Amygdala (tissue), 56 donors: ENCODE measurements at regions not wholly inside any gene's neighbourhood (a gene's known extent, or its start where the extent isn't known, plus 50 kb on each side); places are given as distances from the start of the nearest gene placed in this dataset.
"Not testable (repeated sequence)": the region's sequence is repeated elsewhere in the genome, so short reads cannot be mapped to it uniquely, and the experiment has no call there.

ENCODE experiments used
- DNase-seq, 56 donors: peaks; one replicate each; lab custom pipeline; 2025; lab: John Stamatoyannopoulos, UW

DNA sequence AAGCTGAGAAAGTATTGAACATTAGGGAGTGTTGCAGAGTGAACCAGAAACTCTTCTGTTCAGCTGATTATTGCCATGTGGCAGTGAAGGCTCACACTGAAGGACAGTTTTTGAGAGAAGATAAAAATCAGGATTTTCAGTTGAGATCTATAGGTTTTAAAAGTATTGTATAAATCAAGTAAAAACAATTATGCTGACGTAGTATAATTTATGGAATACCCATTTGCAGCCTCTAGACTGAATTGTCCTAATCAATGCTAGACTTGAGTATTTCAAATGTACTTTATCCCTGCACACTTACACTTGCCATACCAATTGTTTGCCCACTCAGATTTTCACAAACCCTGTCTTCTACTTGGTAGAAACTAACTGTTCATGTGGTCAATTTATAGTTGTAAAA lies 245.8 kb downstream of the FRK start:
- no peak for DNase-seq

DNA sequence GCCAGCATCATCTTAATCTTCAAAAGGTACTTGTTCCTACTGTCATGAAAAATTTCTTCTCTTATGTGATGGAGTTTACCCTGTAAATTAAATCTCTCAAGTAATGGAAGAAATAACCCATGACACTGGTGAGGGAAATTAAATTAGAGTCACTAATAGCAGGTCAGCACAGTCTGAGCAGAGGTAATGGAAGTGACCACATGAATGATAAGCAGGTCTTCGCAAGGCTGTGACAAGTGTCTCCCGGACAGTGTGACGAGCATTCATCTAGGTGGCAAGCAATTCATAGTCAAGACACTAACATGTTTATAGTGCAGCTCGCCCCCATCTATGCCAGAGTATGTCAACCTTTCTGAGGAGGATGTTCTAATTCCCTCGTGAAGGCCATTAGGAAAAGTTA lies 249.2 kb downstream of the FRK start:
- no peak for DNase-seq

DNA sequence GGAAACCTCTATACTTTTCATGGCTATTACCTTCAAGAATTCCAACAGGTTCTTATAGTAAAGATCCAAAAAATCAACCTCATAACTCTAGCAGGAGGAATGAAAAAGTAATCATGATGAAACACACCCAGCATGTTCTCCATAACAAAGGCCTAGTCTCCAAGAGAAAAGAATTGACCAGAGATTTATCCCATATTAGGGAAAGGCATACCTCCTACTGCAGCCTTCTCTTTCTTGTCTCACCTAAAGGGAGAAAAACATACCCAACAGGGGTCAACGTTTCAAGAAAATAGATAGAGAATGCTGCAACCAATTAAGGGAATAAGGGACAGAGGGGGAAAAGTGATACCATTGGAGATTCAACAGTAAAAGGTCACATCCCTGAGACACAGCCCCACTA lies 262.5 kb downstream of the FRK start:
- no peak for DNase-seq

DNA sequence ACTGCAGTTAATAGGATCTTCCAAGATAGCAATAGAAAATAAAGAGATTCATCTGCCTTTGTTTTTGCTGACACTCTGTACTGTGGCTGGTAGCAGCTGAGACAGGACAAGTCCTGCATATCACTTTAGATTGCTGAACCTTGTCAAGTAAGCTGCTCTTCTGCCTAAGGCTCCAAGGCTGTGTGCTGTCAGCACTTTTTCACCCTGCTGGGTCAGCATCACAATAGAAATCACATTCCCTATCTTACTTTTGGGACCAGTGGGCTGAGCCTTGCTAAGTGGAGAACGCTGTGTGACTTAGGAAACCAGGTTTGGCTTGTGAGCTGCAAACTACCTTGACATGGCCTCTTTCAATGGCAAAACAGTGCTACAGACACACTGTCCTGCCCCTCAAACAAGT lies 263.9 kb downstream of the FRK start:
- DNase-seq: no peak

DNA sequence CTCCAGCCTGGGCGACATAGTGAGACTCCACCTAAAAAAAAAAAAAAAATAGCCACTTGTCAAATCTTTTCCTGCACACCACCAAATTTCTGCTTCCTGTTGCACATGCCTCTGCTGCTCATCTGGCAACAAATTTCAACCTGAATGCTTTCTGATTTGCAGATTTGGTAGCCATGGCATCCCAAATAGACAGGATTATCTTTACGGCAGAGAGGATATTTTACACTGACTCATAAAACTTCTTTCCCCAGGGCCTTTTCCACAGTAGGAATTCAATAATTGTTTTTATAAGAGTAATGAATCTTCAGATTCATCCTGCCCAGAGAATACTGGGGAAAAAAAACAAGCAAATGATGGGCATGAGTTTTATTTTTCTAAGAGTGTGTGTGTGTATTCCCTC lies 264.6 kb downstream of the FRK start:
- DNase-seq: no peak

DNA sequence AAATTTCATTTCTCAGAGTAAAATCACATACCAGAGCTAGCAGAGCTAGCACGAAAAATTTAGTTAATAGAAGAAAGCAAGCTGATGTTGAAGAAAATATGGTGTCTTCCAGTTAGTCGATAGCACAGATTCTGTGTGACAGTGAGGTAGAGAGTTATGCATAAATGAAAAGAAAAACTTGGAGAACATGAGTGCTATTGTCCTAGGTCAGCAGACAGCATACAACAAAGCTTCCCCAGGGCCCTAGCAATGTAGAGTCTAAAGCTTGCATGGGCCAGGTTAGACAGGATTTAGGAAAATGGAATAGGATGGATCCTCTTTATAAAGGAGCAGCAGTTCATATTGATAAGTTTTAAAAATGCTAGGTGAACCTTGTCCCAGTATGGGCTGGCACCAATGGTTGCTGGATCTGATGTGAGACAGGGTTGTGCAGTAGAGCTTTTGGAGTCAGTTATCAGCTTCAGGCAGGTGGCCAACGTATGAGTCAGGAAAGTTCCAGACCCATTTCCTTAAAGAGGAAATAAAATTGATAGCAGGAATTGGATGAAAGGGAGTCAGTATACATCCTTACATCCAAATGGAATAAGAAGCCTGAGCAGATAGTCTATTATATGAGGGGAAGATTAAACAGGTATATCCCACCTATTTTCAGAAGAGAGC lies 277.2 kb downstream of the FRK start:
- no peak for DNase-seq

DNA sequence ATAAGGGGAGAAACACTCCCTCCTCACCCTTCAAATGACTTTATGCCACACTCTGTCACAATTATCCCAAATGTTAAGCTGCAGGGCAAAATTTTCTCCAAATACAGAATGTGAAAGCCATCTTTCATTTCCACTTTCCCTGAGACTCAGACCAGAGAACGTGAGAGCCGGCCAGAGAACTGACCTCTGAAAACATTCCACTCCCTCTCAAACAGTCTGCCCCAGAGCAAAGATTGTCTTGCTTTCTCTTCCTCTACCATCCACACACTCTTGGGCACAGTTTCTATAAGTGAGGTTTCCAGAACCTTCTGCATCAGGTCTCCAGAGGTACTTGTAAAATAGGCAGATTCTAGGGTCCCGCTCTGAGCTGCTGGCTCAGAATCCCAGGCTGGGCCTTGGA lies 278.1 kb downstream of the FRK start:
- no peak for DNase-seq

DNA sequence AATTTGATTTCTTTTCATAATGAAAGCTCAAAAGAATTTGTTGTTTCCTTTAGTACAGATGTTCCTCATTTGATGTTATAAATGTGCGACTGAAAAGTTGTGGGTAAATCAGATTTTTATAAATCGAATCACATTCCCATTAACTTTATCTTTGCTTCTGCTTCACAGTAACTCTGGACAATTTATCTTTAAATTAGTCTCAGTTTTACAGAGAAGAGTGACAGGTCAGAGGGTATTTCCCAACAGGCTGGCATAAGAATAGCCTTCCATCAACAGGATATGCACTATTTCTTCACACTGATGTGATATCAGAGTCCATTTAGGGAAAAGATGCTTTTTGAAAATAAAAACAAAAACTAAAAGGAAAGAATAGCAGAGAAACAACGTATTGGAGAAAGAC lies 286.9 kb downstream of the FRK start:
- DNase-seq: no peak

DNA sequence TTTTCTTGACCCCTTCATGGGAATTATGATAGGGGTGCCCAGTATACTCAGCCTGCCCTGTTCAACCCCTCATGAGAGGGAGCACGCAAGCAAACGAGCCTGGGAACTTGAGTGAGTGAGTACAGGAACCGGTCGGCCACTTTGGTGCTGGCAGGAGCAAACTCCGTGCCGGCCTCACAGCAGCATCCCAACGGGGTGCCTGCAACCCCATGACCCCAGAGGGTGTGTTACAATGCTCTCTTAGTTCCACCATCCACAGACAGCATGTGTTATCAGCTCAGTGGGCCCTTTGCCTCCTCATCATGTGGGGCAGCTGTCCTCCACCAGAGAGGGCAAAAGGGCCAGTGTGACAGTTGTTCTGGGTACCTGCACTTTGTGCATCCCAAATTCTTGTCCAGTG lies 289.8 kb downstream of the FRK start:
- no peak for DNase-seq

DNA sequence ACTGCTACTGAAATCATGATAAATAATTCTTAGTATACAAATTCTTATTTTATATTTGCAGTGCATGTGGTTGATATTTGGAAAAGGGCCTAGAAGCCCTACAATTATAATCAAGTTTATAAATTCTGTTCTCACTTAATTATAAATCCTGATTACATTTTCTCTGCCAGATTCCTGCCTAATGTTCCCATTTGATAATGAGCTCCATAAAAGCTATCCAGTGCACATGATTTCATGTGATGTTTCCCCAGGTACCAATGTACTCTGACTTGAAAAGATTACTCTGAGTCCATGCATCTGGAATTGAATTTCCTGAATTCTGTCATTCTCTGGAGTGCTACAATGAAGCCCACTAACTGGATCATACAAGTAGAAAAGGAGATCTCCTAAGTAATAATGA lies 292.2 kb downstream of the FRK start:
- DNase-seq: no peak

DNA sequence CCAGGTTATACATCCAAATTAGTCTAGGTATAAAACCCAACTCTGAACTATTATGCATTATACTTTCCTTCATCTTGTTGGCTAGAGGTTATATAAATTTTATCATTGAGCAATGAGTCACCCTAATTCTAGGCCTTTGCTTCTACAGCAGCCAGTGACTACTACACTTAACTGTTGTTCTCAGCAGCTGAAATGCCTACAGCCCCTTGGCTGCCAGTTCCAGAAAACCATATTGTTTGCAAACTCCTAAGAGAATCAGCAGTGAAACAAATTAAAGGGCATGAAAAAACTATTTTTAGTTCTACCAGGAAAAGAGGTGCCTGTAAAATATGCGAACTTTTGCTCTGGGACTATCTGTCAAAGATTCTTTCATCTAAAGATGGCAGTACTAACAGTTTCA lies 292.8 kb downstream of the FRK start:
- no peak for DNase-seq

DNA sequence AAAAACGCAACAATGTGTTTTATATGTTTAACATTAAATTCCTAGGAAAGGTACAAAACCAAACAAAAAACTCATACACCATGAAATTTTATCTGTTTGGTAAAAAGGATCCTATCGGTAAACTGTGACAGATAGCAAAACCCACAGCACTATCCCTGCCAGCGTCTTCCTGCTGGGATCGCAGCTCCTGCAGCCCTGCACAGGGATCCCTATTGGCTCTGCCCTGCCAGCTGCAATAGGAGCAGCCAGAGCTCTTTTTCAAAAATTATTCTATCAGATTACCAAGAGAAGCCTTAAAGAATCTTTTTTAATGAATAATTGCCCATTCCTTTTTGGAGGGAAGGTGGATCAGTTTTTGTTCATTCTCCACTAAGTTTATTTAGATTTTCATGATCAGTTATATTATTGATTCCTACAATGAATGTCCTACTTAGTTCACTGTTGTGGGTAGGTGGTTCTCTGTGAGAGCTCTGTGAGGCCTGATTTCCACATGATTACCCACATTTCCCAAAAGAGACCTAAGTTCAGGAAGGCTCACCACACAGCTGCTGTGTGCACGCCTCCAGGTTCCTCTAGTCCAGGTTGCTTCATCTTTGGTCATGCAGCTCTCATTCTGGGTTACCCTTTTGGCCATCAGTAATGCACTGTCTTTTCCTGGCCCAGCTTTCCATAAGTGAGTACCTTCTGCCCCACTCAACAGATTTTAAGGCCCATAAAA lies 293.8 kb downstream of the FRK start:
- no peak for DNase-seq

DNA sequence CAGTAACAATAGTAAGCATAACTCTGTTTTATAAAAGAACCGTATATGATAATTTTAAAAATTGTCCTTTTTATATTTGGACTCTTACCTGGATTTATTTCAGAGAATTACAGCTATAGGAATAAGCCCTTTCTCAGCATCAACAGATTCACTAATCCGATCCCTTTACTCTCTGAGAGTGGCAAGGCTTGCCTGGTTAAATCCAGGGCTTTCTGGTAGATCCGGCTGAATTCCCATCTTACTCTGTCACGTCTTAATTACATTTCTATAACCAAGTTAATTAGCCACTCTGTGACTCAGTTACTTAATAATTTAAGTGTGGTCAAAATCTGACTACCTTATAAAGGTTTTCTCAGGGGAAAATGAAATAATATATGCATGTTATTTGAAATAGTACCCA lies 294.7 kb downstream of the FRK start:
- no peak for DNase-seq

DNA sequence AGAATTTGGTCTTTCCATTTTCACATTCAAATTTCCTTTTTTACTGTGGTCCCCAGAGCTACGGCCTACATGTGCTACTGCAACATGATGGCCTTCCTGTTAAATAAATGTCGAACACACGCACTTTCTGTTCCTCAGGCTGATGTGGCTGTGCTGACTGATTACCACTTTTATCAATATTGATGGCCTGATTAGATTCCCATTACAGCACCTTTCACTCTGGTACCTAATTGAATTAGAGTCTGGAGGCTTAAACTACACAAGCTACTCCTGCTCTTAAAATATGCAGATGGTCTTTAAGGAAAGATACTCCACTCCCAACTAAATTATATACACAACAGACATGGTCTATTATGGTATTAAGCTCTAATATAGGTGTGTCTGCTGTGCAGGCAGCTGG lies 301.6 kb downstream of the FRK start:
- no peak for DNase-seq

DNA sequence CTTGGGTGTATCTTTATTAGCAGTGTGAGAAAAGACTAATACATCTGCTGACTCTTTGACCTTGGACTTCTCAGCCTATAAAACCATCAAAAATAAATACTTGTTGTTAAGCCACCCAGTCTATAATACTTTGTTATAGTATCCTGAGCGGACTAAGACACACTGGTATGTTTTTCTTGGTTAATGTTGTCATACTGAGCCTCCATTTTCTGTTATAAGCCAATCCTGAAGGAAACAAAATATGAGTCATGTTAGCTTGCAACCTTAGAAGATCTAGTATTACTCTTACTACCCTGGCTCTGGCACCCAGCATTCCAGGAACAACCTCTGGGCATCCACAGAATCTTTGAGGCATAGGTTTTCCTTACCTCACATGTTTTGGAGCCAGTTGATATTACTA lies 307.2 kb downstream of the FRK start:
- DNase-seq: no peak

DNA sequence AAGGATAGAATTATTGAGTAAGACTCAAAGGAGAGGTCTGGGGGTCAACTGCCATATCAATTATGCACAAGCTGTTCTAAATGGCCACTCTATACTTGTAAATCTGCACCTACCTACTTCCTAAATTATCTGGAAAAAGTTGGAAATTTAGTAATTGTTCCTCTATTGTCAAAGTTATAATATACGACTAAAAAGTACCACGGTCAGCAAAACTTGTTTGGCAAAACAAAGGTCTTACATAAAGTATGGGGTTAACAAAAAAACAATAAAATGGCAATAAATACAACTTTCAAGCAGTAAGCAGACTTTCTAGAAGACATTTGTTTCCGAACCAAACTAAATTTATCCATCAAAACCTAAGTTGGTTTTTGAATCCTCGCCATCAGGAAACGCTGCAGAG lies 309.7 kb downstream of the FRK start:
- DNase-seq: no peak

DNA sequence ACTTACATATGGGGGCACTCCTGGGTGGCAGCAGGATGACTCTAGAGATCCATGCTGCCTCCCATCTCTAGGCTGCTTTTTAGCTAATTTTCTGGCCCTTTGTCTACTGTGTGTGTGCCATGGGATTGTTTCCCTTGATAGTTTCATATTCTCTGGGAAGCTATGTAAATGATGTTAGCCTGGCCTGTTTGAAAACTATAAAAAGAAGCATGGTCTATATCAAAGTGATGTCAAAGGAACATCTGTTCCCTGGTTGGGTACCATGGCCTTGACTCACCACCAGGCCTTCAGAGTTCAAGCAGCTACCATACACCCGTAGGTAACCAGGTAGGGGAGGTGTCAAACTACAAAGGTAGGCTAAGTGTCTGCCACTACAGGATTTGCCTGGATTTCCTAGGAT lies 310.4 kb downstream of the FRK start:
- no peak for DNase-seq

DNA sequence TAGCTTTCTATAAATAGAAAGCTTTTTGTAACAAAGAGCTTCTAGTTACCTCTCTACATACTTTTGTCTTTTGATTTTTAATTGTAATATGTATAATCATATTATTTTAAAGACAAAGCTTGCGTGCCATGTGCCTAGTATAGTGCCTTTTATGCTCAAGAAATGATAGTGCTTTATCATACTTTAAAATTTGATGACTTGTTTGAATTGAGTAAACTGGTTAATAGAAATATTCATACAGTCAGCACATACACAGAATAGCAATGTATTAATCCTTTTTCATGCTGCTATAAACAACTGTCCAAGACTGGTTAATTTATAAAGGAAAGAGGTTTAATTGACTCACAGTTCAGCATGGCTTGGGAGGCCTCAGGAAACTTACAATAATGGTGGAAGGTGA lies 313.0 kb downstream of the FRK start:
- DNase-seq: no peak

DNA sequence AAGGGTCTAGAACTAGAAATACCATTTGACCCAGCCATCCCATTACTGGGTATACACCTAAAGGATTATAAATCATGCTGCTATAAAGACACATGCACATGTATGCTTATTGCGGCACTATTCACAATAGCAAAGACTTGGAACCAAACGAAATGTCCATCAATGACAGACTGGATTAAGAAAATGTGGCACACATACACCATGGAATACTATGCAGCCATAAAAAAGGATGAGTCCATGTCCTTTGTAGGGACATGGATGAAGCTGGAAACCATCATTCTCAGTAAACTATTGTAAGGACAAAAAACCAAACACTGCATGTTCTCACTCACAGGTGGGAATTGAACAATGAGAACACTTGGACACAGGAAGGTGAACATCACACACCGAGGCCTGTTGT lies 314.1 kb downstream of the FRK start:
- not testable (repeated sequence) for DNase-seq

DNA sequence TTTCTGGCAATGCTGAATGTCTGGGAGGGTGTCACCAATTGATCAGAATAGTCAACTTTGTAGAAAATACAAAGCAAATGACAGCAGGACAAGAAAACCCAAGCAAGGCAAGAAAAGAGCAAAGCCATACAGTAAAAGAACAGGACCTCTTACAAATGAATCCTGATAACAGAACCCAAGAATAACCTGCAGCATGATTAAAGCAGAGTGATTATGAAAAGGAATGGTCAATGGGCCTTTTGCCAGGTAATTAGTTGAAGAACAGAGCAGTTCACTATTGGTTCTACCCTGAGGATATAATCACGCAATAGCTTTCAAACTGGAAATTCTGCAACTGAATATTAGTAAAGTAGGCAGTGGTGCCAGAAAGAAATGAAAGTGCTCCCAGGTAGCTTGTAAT lies 319.8 kb downstream of the FRK start:
- no peak for DNase-seq

DNA sequence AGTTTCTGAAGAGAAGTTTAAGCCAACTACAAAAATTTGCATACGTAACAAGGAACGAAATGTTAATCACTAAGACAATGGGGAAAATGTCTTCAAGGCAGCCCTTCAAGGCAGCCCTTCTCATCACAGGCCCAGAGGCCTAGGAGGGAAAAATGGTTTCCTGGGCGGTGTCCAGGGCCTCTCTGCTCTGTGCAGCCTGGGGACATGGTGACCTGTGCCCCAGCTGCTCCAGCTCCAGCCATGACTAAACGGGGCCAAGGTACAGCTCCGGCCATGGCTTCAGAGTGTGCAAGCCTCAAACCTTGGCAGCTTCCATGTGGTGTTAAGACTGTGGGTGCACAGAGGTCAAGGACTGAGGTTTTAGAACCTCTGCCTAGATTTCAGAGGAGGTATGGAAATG lies 325.1 kb downstream of the FRK start:
- DNase-seq: no peak

DNA sequence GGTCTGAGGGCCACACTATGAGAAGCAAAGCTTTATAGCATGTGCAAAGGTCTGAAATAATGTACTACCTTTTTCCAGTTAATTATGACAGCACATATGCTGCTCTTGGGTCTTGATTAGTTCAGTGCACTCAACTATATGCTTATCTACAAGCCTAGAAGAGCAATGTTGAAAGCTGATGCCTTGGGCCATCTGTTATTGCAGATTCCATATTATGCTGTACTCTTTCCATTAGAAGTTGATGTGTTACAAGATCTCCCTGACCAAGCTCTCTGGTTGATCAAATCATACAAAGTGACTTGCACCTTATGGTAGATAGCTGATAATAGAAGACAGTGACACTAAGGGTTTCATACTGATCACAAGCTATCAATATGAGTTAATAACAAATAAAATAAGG lies 327.3 kb downstream of the FRK start:
- no peak for DNase-seq

DNA sequence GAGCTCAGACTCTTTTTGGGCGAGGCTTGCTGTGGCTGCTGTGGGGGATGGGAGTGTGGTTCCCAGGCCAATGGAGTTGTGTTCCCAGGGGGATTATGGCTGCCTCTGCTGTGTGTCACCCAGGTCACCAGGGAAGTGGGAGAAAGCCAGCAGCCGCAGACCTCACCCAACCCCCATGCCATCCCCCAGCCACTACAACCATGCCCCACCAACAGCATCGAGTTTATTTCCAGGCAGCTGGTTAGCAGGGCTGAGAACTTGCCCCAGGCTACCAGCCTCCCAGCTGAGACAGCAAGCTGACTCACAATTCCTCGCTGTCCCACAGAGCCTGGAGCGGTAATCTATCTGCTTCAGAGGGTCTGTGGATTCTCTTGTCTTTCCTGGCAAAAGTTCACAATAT lies 331.7 kb downstream of the FRK start:
- DNase-seq: no peak
